D721Med (cell line): ENCODE measurements at regions not wholly inside any gene's neighbourhood (a gene's known extent, or its start where the extent isn't known, plus 50 kb on each side); places are given as distances from the start of the nearest gene placed in this dataset.

ENCODE experiments used
- DNase-seq: peaks from one replicate; pipeline ENCODE4 v3.0.0; 2011; ENCODE audit warnings: low spot score; ENCODE audit not compliant: insufficient read length
- FAIRE-seq: peaks from 2 replicates; lab custom pipeline; 2011; peaks lifted over from hg19 to GRCh38; lab: Jason Lieb, UNC
- TF ChIP-seq, protein P1 (sequence below): IDR thresholded peaks from 2 replicates; pipeline ENCODE4 v1.5.1; 2012; ENCODE audit warnings: mild to moderate bottlenecking, control low read depth; ENCODE audit not compliant: insufficient read depth; ENCODE audit errors: missing control alignments

DNA sequence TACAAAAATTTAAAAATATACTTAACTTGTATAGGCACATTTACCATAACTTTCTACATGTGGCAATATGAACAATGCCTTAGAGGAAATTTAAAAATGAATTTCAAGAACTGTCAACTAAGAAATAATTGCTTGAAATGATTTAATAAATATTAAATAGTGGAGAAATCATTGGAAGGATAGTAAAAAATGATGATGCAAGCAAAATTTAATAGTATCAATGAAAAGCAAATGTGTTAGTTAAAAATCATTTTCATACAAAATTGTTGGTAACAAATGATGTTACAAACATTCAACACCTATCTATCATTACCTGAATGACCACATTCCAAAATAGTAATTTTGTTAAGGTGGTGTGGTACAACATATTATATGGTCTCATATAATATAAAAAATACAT is 331.0 kb downstream of the HAO1 start:
- DNase-seq (no peak), FAIRE-seq (no peak)
- TF ChIP-seq, protein P1, sequence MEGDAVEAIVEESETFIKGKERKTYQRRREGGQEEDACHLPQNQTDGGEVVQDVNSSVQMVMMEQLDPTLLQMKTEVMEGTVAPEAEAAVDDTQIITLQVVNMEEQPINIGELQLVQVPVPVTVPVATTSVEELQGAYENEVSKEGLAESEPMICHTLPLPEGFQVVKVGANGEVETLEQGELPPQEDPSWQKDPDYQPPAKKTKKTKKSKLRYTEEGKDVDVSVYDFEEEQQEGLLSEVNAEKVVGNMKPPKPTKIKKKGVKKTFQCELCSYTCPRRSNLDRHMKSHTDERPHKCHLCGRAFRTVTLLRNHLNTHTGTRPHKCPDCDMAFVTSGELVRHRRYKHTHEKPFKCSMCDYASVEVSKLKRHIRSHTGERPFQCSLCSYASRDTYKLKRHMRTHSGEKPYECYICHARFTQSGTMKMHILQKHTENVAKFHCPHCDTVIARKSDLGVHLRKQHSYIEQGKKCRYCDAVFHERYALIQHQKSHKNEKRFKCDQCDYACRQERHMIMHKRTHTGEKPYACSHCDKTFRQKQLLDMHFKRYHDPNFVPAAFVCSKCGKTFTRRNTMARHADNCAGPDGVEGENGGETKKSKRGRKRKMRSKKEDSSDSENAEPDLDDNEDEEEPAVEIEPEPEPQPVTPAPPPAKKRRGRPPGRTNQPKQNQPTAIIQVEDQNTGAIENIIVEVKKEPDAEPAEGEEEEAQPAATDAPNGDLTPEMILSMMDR, result no peak

DNA sequence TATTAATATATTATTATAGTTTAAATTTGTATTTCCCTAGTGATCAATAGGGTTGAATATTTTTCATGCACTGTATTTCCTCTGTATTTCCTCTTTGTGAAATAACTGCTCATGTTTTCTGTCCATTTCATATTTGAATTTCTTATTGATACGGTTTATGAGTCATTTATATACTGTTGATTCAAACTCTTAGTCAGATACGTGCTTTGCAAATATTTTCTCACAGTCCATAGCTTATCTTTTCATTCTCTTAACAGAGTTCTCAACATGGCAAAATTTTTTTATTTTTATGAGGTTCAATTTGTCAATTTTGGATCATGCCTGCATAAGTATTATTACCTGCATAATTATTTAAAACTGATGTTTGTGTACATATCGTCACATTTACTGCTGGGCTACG is 329.6 kb downstream of the HAO1 start:
- TF ChIP-seq, protein P1, result no peak
- FAIRE-seq (no peak), DNase-seq (no peak)

DNA sequence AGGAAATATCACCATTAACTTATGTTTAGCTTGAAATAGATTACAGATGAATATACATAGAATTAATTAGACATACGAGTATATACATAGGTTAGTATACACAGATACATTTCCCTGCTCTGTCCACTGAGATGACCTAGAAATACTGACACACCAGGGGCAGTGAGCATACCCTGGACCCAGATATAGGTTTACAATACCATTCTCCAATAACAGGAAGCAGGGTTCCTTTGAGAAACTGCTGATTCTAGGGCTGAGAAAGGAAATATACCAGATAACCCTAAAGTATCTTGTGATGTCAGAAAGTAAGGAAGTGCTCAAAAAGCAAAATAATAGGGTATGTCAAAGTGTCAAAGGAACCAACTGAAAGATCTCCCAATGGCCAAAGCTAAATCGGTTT is 322.5 kb downstream of the HAO1 start:
- TF ChIP-seq, protein P1, result no peak
- no peak for FAIRE-seq

DNA sequence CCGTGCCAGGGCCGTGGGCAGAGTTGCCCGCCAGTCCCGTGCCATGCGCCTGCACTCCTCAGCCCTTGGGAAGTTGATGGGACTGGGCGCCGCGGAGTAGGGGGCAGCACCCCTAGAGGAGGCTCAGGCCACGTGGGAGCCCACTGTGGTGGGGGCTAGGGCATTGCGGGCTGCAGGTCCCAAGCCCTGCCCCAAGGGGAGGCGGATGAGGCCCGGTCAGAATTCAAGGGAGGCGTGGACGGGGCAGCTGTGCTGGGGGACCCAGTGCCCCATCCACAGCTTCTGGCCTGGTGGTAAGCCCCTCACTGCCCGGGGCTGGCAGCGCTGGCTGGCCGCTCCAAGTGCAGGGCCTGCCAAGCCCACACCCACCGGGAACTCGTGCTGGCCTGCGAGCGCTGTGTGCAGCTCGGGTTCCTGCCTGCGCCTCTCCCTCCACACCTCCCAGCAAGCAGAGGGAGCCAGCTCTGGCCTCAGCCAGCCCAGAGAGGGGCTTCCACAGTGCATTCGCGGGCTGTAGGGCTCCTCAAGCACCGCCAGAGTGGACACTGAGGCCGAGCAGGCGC is 317.8 kb downstream of the HAO1 start:
- no peak for FAIRE-seq
- no peak for DNase-seq
- TF ChIP-seq, protein P1, result no peak

More for the DNA sequence above, 322.5 kb downstream of the HAO1 start:
- DNase-seq, result no peak

DNA sequence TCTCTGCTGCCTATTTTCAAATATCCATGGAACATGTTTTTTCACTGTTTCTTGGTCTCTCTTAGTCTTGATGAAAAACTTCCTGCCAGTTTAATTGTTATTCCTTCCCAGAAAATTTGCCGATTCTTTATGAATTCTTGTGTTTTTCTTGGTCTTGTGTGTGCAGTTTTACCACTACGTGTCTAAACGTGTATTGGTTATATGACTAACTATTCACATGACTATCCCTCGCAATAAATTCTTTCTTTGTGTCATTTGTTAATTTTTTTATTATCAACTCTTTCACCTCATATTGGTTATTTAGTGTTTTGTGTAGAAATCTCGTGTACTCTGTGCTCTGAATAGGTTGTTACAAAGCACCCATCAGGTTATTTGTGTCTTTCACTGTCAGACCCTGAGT is 315.4 kb downstream of the HAO1 start:
- FAIRE-seq (no peak), DNase-seq (no peak)
- TF ChIP-seq, protein P1, result no peak

DNA sequence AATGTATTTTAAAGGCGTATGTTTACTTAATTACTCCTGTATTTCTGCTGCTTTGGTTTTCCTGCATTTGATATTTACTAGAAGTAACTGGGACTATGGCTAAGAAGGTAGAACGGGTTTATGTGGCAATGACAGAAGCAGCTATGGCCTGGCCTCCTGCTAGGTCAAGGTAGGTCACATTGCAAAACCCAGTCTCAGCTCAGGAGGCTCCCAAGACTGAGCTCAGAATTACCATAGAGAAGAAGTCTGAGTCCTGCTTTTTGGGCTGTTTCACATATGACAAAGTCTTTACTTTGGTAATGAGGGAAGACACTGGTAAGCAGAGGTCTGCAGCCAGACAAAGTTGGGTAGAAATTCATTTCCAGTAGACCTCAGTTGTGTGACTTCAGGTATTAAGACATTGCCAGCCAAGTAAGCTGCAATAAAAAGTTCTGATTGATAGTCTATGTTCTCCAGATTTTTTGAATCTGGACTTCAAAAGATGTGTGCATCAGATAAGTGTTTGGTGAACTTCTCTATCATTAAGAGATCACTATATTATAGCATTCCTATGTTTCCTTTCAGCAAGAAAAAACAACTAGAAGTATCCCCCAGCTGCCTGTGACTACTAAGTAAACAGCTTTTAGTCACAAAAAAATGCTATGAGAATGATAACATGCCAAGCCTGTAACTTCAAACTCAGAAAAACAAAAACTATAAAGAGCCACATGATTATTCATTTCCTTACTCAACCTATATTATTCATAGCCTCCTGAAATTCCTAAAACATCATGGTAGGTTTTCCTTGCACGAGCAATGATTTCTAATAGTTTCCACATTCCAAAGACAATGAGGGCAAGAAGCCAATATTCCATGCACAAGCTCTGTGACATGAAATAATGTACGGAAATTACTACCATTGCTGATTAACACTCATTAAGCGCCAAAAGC is 312.3 kb downstream of the HAO1 start:
- TF ChIP-seq, protein P1, result no peak
- FAIRE-seq, result no peak
- DNase-seq, result no peak

DNA sequence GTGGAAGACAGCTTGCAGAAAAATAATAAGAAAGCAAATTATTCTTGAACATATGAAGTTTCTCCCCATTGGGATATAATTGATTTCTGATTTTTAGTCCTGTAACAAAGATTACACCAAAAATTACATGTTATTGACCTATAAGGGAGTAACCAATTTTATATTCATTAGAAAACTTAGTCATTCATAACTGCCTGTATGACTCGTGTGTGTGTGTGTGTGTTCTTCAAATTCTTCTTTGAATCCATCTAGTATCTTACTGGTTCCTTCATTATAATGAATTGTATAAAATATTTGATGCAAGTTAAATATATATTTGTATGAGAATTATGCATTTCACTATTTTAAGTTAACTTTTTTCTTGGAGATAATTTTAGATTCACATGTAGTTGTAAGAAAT is 310.4 kb downstream of the HAO1 start:
- FAIRE-seq, result no peak
- no peak for DNase-seq
- TF ChIP-seq, protein P1, result no peak
